Ovary (tissue), 3 donors: ENCODE measurements at regions not wholly inside any gene's neighbourhood (a gene's known extent, or its start where the extent isn't known, plus 50 kb on each side); places are given as distances from the start of the nearest gene placed in this dataset.

Experiments used
- CTCF ChIP-seq, 3 donors: fragments of 450-650 bp in 2 of 3; fragments of 200-600 bp in 1 of 3; IDR thresholded peaks; one replicate each; pipeline versions ENCODE4 v1.5.1 to v1.8.0; 2016 to 2022; ENCODE audit warnings: antibody characterized with exemption in 3 of 3, mild to moderate bottlenecking in 1 of 3
- EP300 ChIP-seq: sonication (generic); formaldehyde crosslinking; IDR thresholded peaks from one replicate; pipeline ENCODE4 v1.6.1; 2017; ENCODE audit warnings: antibody characterized with exemption
- POLR2A ChIP-seq: fragments of 450-650 bp; IDR thresholded peaks from one replicate; pipeline ENCODE4 v1.6.1; 2017; ENCODE audit warnings: antibody characterized with exemption, mild to moderate bottlenecking, moderate library complexity
- donor health status: DM: no; HTN: no; CAD: no.

DNA sequence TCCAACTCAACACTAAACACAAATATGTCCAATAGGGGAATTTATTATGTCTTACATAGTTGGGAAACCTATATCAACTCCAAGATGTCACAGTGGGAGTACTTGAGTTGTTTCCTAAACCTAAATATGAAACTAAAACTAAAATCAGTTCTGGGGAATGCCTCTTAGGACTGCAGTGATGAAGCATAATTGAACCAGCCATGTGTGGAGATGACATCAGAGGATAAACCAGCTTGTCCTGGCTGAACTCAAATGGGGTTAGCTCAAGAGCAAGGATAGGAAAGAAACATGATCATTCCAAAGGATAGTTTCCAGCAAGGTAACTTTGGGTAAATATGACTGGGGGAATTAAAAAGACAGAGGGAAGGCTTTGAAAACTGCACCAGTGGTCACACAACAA, 88.9 kb upstream of the PLPPR1 start:
- TF ChIP-seq EP300 (no peak), CTCF (IDR thresholded peaks at IDR 0.05) (no peak), POLR2A (no peak)
